ENCODE measurements at regions not wholly inside any gene's neighbourhood (a gene's known extent, or its start where the extent isn't known, plus 50 kb on each side); places are given as distances from the start of the nearest gene placed in this dataset.

DNA sequence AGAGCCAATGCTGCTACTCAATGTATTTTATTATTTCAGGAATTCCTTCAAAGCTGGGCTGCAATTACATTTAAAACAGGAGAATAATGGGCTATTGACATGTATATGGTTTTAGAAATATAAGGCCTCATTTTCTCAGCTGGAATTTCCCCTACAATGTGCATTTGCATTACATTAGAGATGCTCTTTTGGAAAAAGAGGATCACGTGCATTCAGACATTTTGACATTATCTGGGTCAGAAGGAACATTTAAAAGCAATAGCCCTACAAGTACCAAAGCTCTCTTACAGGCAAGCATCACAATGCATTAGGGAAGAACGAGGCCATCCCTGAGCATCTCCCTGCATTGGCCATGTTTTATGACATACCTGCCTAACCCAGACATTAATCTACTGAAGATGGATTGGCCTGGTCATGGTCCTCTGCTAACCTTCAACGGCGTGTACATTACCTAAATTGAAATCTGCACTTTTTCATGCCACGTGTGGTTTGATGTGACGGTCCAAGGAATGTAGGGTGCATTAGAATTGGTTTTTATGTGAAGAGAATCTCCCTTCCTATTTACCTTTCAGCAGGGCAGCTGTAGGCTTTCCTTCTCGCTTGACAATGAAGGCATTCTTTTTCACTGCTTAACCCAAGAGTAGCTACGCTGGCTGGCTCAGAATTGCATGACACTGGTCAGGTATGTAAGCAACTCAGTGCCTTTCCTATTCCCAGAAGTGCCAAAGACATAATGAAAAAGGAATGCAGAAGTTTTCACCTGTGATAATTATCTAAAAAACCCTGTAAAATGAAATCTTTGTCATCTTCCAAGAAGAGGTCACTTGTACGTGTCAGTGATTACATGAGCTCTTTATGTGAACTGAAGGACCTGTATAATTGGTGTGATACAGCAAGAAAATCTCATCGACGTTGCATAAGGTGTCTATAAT, 212.3 kb upstream of the MPDZ start:
- peaks cover 16 to 20% of the 10 kb centered on the region in 2 donors for H3K4me1 ChIP-seq (replicated peaks in 1 of 2)
- in situ Hi-C loops (cut with MboI; ENCODE audit: low pct_unique_long_range_greater_than_20kb in 2 of 9, low sequenced_read_pairs in 9 of 9, unreplicated experiment in 9 of 9) = no loop called here
- no peak overlapping the region for H3K27ac ChIP-seq
- peak in 5 of 8 experiments; percentile 50 to 95 (median 73) for ATAC-seq (replicated peaks in 6 of 8)
- 20 to 71% (median 34%) methylated on average over 1 to 10 of the region's 11 CpGs for WGBS, 10 experiments
- no peak overlapping the region for H3K4me3 ChIP-seq

DNA sequence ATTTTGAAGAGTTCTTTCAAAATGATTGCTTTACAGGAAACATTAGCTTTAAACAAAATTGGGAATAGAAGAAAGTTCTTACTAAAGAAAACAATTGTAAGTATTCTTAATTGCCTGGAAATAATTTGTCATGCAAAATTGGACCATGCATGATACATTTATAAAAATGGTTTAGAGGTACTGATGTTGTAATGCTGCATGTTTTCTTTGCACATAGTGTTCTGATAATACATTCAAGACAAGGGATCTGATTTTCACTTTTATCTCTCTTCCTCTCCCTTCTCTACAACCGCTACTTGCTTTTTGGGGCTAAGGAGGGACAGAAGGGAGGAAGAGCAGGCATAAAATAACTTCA, 211.6 kb upstream of the MPDZ start:
- Histone ChIP-seq H3K27ac (no peak overlapping the region), H3K4me3 (no peak overlapping the region), H3K4me1 (replicated peaks in 1 of 2) (peaks cover 16 to 20% of the 10 kb centered on the region in 2 donors)
- ATAC-seq (replicated peaks in 6 of 8) = no peak
- in situ Hi-C loops (cut with MboI; ENCODE audit: low pct_unique_long_range_greater_than_20kb in 2 of 9, low sequenced_read_pairs in 9 of 9, unreplicated experiment in 9 of 9) = no loop called here
- WGBS, 10 experiments = 17 to 100% (median 59%) methylated on average over 1 of the region's 1 CpG; no CpG with 5 or more reads in 4 of the 10 experiments

DNA sequence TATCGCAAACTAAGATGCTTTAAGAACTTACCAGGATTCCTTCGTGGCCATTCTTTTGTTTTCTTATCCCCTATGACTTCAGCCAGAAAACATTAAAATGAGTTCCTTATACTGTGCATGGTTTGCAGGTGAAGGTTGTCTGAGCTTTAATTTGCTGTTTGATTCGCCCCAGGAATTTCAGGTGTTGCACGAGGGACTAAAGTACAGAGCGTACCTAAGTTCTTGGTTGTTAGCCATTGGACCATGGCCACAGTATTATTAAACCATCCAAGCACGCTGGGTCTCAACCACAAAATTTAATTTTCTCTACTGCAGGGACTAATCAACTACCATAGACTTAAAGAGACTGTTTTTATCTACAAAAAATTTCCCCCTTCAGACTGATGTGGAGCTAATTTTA, 208.4 kb upstream of the MPDZ start:
- in situ Hi-C loops (cut with MboI; ENCODE audit: low pct_unique_long_range_greater_than_20kb in 2 of 9, low sequenced_read_pairs in 9 of 9, unreplicated experiment in 9 of 9) = no loop called here
- no peak overlapping the region for H3K27ac ChIP-seq
- H3K4me1 ChIP-seq (replicated peaks in 1 of 2) = peaks cover 16 to 20% of the 10 kb centered on the region in 2 donors
- WGBS, 10 experiments = 23 to 100% (median 98%) methylated on average over 2 to 6 of the region's 6 CpGs
- no peak for ATAC-seq (replicated peaks in 6 of 8)
- H3K4me3 ChIP-seq = no peak overlapping the region

DNA sequence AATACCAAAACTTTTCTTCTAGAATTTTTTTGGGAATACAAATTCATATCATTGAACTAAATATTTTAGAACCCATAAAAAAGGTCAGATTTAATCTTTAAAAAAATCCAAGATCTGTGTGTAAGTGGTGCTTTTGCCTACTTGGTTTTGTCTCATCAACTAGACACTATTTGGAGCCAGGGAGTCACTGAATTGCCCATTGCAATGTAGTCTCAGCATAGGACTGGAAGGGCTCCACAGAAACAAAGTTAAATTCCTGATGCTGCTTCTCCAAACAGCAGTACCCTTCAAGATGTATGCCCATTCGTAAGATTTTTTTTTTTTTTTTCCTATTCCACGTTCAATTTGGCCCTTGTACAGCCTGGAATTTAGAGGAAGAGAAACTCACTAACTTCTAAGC, 208.0 kb upstream of the MPDZ start:
- H3K4me3 ChIP-seq = no peak overlapping the region
- peaks cover 15 to 19% of the 10 kb centered on the region in 2 donors for H3K4me1 ChIP-seq (replicated peaks in 1 of 2)
- no peak for ATAC-seq (replicated peaks in 6 of 8)
- 8 to 100% (median 62%) methylated on average over 1 to 2 of the region's 2 CpGs for WGBS, 10 experiments
- in situ Hi-C loops (cut with MboI; ENCODE audit: low pct_unique_long_range_greater_than_20kb in 2 of 9, low sequenced_read_pairs in 9 of 9, unreplicated experiment in 9 of 9) = no loop called here
- no peak overlapping the region for H3K27ac ChIP-seq

- in situ Hi-C loops (cut with MboI; ENCODE audit: low pct_unique_long_range_greater_than_20kb in 2 of 9, low sequenced_read_pairs in 9 of 9, unreplicated experiment in 9 of 9) = no loop called here
- no peak for ATAC-seq (replicated peaks in 6 of 8)
- WGBS, 10 experiments = 40 to 100% (median 83%) methylated on average over 1 to 5 of the region's 5 CpGs
- H3K4me3 ChIP-seq = no peak overlapping the region
- H3K27ac ChIP-seq = no peak overlapping the region
- H3K4me1 ChIP-seq (replicated peaks in 1 of 2) = peaks cover 10 to 14% of the 10 kb centered on the region in 2 donors
Measured at GRCh38 chr9:13487071-13487470, 207.6 kb upstream of the MPDZ start.

- H3K4me3 ChIP-seq = no peak overlapping the region
- 21 to 100% (median 92%) methylated on average over 3 of the region's 3 CpGs; no CpG with 5 or more reads in 3 of the 10 experiments for WGBS, 10 experiments
- no peak overlapping the region for H3K27ac ChIP-seq
- in situ Hi-C loops (cut with MboI; ENCODE audit: low pct_unique_long_range_greater_than_20kb in 2 of 9, low sequenced_read_pairs in 9 of 9, unreplicated experiment in 9 of 9) = no loop called here
- no peaks in the 10 kb centered on the region for H3K4me1 ChIP-seq (replicated peaks in 1 of 2)
- peak in 2 of 8 experiments; percentile 53 to 58 for ATAC-seq (replicated peaks in 6 of 8)
Measured at GRCh38 chr9:13485068-13485596, 205.6 kb upstream of the MPDZ start.

- no peaks in the 10 kb centered on the region for H3K4me1 ChIP-seq (replicated peaks in 1 of 2)
- in situ Hi-C loops (cut with MboI; ENCODE audit: low pct_unique_long_range_greater_than_20kb in 2 of 9, low sequenced_read_pairs in 9 of 9, unreplicated experiment in 9 of 9) = no loop called here
- no peak for ATAC-seq (replicated peaks in 6 of 8)
- no peak overlapping the region for H3K27ac ChIP-seq
- no peak overlapping the region for H3K4me3 ChIP-seq
- 50 to 100% (median 95%) methylated on average over 1 to 3 of the region's 3 CpGs; no CpG with 5 or more reads in 4 of the 10 experiments for WGBS, 10 experiments
Measured at GRCh38 chr9:13484186-13484585, 204.7 kb upstream of the MPDZ start.

GRCh38 chr9:13481274-13481673, 201.8 kb upstream of the MPDZ start:
- in situ Hi-C loops (cut with MboI; ENCODE audit: low pct_unique_long_range_greater_than_20kb in 2 of 9, low sequenced_read_pairs in 9 of 9, unreplicated experiment in 9 of 9) = no loop called here
- no peak for ATAC-seq (replicated peaks in 6 of 8)

DNA sequence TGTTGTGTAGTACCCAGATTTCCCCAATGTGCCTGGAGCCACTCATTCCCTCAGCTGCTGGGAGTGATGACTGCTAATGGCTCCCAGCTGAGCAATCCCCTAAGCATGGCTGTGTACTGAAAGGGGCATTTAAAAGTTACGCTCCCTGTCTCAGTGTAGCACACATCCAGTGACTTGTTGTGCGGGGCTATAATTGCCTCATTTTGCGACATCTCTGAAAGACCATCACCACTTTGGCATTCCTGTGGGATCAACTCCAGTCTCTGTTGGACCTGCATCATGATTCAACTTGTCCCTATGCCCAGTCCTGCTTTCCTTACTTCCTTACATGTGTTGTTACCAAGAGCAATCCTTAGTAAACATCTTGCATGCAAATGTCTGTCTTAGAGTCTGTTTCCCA, 201.2 kb upstream of the MPDZ start:
- Histone ChIP-seq H3K4me1 (replicated peaks in 1 of 2) (peaks cover 0 to 5% of the 10 kb centered on the region in 2 donors), H3K27ac (no peak overlapping the region), H3K4me3 (no peak overlapping the region)
- WGBS, 10 experiments = 0 to 96% (median 67%) methylated on average over 1 to 3 of the region's 3 CpGs; no CpG with 5 or more reads in 5 of the 10 experiments
- in situ Hi-C loops (cut with MboI; ENCODE audit: low pct_unique_long_range_greater_than_20kb in 2 of 9, low sequenced_read_pairs in 9 of 9, unreplicated experiment in 9 of 9) = no loop called here
- no peak for ATAC-seq (replicated peaks in 6 of 8)

More at GRCh38 chr9:13481274-13481673, 201.8 kb upstream of the MPDZ start:
- Histone ChIP-seq H3K27ac (no peak overlapping the region), H3K4me3 (no peak overlapping the region), H3K4me1 (replicated peaks in 1 of 2) (peaks cover 0 to 5% of the 10 kb centered on the region in 2 donors)

GRCh38 chr9:13479096-13479495, 199.6 kb upstream of the MPDZ start:
- Histone ChIP-seq H3K4me1 (replicated peaks in 1 of 2) (peaks cover 0 to 5% of the 10 kb centered on the region in 2 donors), H3K27ac (no peak overlapping the region), H3K4me3 (no peak overlapping the region)
- in situ Hi-C loops (cut with MboI; ENCODE audit: low pct_unique_long_range_greater_than_20kb in 2 of 9, low sequenced_read_pairs in 9 of 9, unreplicated experiment in 9 of 9) = no loop called here
- ATAC-seq (replicated peaks in 6 of 8) = no peak

DNA sequence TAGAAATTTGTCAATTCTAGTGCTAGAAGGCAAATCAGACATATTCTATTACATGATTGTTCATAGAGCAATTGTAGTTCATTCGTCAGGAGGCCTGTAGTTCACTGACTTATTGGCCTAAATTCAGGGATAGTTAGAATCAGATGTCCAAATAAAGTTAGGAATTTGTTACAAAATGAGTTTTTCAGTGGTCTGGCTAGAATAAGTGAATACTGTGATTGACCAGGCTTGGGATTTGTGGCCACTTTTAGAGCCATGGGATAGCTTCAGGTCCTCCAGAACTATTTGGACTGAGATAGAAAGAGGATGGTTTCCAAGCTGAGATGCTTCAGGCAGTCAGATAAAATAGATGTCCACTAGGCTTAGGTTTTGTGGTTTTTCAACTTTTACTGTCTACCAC, 199.1 kb upstream of the MPDZ start:
- Histone ChIP-seq H3K27ac (no peak overlapping the region), H3K4me1 (replicated peaks in 1 of 2) (peaks cover 0 to 5% of the 10 kb centered on the region in 2 donors), H3K4me3 (no peak overlapping the region)
- in situ Hi-C loops (cut with MboI; ENCODE audit: low pct_unique_long_range_greater_than_20kb in 2 of 9, low sequenced_read_pairs in 9 of 9, unreplicated experiment in 9 of 9) = no loop called here
- 0 to 100% (median 85%) methylated on average over 1 of the region's 1 CpG; no CpG with 5 or more reads in 4 of the 10 experiments for WGBS, 10 experiments
- ATAC-seq (replicated peaks in 6 of 8) = no peak

GRCh38 chr9:13478160-13478559, 198.7 kb upstream of the MPDZ start:
- WGBS, 10 experiments = 0 to 100% (median 72%) methylated on average over 1 to 2 of the region's 2 CpGs
- in situ Hi-C loops (cut with MboI; ENCODE audit: low pct_unique_long_range_greater_than_20kb in 2 of 9, low sequenced_read_pairs in 9 of 9, unreplicated experiment in 9 of 9) = no loop called here
- no peak for ATAC-seq (replicated peaks in 6 of 8)

DNA sequence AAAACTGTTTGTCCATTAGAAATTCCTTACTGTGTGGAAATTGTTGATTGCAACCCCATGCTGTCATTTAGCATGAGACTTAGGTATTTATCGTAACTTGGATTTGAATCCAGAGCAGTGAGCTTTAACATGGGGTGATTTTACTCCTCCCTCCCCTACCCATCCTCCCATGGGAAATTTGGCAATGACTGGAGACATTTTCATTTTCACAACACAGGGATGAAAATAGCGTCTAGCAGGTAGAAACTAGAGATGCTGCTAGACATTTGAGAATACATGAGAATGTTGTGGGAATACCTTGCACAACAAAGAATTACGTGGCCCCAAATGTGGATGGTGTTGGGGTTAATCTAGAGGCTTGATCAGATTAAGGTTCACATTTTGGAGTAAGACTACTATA, 191.3 kb upstream of the MPDZ start:
- WGBS, 10 experiments = 50 to 100% (median 77%) methylated on average over 1 to 3 of the region's 3 CpGs
- in situ Hi-C loops (cut with MboI; ENCODE audit: low pct_unique_long_range_greater_than_20kb in 2 of 9, low sequenced_read_pairs in 9 of 9, unreplicated experiment in 9 of 9) = no loop called here
- H3K4me3 ChIP-seq = no peak overlapping the region
- no peak overlapping the region for H3K27ac ChIP-seq
- no peaks in the 10 kb centered on the region for H3K4me1 ChIP-seq (replicated peaks in 1 of 2)
- ATAC-seq (replicated peaks in 6 of 8) = no peak

More at GRCh38 chr9:13478160-13478559, 198.7 kb upstream of the MPDZ start:
- Histone ChIP-seq H3K27ac (no peak overlapping the region), H3K4me1 (replicated peaks in 1 of 2) (peaks cover 0 to 5% of the 10 kb centered on the region in 2 donors), H3K4me3 (no peak overlapping the region)

DNA sequence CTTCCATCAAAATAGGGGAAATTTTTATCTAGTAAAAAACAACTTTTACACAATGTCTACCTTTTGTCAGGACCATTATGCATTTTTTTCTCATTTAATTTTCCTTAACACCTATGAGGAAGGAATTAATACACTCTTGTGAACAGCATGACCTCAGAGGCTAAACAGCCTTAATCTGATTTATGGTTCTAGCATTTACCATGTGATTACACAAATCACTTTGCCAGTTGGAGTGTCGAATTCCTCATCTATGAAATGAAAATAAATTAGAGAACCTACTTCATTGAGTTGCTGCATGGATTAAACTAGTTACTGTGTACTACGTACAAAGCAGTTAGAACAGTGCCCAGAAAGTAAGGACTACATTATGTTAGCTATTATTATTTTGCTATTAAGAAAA, 187.7 kb upstream of the MPDZ start:
- 12 to 83% (median 48%) methylated on average over 1 to 2 of the region's 2 CpGs for WGBS, 10 experiments
- H3K4me1 ChIP-seq (replicated peaks in 1 of 2) = no peaks in the 10 kb centered on the region
- peak in 5 of 8 experiments; percentile 35 to 67 (median 53) for ATAC-seq (replicated peaks in 6 of 8)
- in situ Hi-C loops (cut with MboI; ENCODE audit: low pct_unique_long_range_greater_than_20kb in 2 of 9, low sequenced_read_pairs in 9 of 9, unreplicated experiment in 9 of 9) = no loop called here
- H3K4me3 ChIP-seq = no peak overlapping the region
- no peak overlapping the region for H3K27ac ChIP-seq

Measured in motor neuron (in vitro differentiated cells).